Gastrocnemius medialis (tissue), 4 donors: ENCODE measurements at regions not wholly inside any gene's neighbourhood (a gene's known extent, or its start where the extent isn't known, plus 50 kb on each side); places are given as distances from the start of the nearest gene placed in this dataset.

Experiments used
- ATAC-seq, 2 donors: fragments of 150-250 bp; one replicate each; pipeline ENCODE4 v1.9.1; 2016
- DNase-seq, 2 donors: peaks; one replicate each; pipeline ENCODE4 v3.0.0-alpha.2; 2019
- H3K27ac ChIP-seq, 4 donors: fragments of 200-600 bp; sonication (generic); 1 replicate in 1 of 4; 2 replicates in 3 of 4; pipeline ENCODE4 v1.5.1; 2016 to 2018; ENCODE audit warnings: mild to moderate bottlenecking in 2 of 4, moderate library complexity in 1 of 4
- H3K27me3 ChIP-seq, 3 donors: fragments of 200-600 bp; sonication (generic) in 2 of 3; 1 replicate in 1 of 3; 2 replicates in 2 of 3; pipeline versions ENCODE4 v1.5.1 to v1.6.0; 2016 to 2019; ENCODE audit warnings: mild to moderate bottlenecking in 1 of 3, moderate library complexity in 1 of 3
- H3K36me3 ChIP-seq, 2 donors: fragments of 200-600 bp; sonication (generic) in 1 of 2; one replicate each; pipeline ENCODE4 v1.5.1; 2017 to 2018
- H3K4me1 ChIP-seq, 2 donors: fragments of 200-600 bp; sonication (generic) in 1 of 2; one replicate each; pipeline ENCODE4 v1.5.1; 2016 to 2017; ENCODE audit warnings: mild to moderate bottlenecking in 2 of 2
- H3K4me3 ChIP-seq, 4 donors: fragments of 200-600 bp; sonication (generic) in 3 of 4; 1 replicate in 1 of 4; 2 replicates in 3 of 4; pipeline ENCODE4 v1.5.1; 2016 to 2019; ENCODE audit warnings: mild to moderate bottlenecking in 2 of 4
- H3K9me3 ChIP-seq, 3 donors: fragments of 200-600 bp; sonication (generic) in 2 of 3; 1 replicate in 1 of 3; 2 replicates in 2 of 3; pipeline ENCODE4 v1.5.1; 2016 to 2019
- CTCF ChIP-seq, 5 experiments: fragments of 450-650 bp in 3 of 5; fragments of 200-600 bp in 2 of 5; sonication (generic) in 2 of 5; IDR thresholded peaks in 4 of 5; conservative IDR thresholded peaks in 1 of 5; 1 replicate in 4 of 5; 2 replicates in 1 of 5; pipeline ENCODE4 v1.5.1; 2016 to 2019; ENCODE audit warnings: antibody characterized with exemption in 5 of 5, mild to moderate bottlenecking in 3 of 5, moderate library complexity in 3 of 5
- POLR2A ChIP-seq, 2 donors: fragments of 450-650 bp; IDR thresholded peaks; one replicate each; pipeline ENCODE4 v1.6.1; 2017; ENCODE audit warnings: antibody characterized with exemption in 2 of 2, mild to moderate bottlenecking in 2 of 2, moderate library complexity in 2 of 2
- in situ Hi-C, 4 donors: fragments of 200-750 bp; cut with MboI; loops; one replicate each; pipeline versions ENCODE4 v1.15.0 to v1.8.0; 2017; ENCODE audit warnings: low sequenced_read_pairs in 4 of 4
- intact Hi-C: fragments of 100-400 bp; cut with DNase I; formaldehyde crosslinking; loops from one replicate; pipeline ENCODE4 v1.15.1; 2023; ENCODE audit warnings: low total_unique reads

DNA sequence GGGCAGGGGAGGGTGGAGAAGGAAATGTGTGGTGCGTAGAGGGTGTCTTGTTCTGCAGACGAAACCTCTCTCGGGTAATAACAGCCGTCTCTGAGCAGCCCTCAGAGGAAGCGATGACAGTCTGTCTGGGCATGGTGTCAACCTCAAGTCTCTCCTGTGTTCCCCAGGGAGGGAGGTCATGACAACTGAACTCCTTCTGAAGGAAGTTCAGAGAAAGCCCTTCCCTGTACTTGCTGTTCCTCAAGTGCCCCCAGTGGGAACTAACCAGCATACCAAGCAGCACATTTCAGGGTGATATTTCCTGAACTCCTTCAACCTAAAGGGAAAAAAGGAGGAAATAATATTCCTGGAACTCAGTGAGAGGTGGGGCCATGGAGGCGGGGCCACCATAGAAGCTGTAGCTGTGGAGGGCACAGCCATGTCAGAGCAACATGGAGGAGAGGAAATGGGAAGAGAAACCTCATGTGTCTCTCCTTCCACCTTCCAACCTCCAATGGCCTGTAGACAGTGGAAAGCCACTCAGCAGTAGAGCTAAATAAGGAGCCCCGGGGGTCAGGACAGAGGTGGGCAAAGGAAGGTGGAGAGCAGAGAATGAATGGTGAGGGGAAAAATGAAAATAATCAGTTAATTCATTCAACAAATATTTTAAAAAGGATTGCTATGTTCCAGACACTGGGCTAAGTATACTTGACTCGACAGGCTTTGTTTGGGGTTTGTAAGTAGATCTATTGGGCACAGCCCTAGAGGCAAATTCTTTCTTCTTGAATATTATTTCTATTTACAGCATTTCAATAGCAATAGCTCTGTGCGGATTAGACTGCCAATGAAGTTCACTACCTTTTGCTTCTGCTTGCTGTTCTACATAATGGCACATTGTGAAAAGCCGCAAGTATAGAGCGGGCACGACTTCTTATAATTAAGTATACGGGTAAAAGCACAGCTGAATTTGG is 61.0 kb upstream of the AOAH start:
- no peaks in the 10 kb centered on the region for H3K27me3 ChIP-seq
- H3K27ac ChIP-seq, result no peak overlapping the region
- ATAC-seq (peak in 1 of 2 donors; percentile 55), DNase-seq (peak; percentile 19 to 61)
- TF ChIP-seq POLR2A (IDR thresholded peaks at IDR 0.05) (no peak), CTCF (IDR thresholded peaks at IDR 0.05 in 4 of 5, conservative IDR thresholded peaks at IDR 0.05 in 1 of 5) (no peak)
- in situ Hi-C loops, result no loop called here
- peaks cover 0 to 4% of the 10 kb centered on the region in 2 donors for H3K4me1 ChIP-seq
- no peaks in the 10 kb centered on the region for H3K36me3 ChIP-seq
- no peaks in the 10 kb centered on the region for H3K9me3 ChIP-seq
- intact Hi-C loops, result no loop called here
- H3K4me3 ChIP-seq, result no peak overlapping the region

DNA sequence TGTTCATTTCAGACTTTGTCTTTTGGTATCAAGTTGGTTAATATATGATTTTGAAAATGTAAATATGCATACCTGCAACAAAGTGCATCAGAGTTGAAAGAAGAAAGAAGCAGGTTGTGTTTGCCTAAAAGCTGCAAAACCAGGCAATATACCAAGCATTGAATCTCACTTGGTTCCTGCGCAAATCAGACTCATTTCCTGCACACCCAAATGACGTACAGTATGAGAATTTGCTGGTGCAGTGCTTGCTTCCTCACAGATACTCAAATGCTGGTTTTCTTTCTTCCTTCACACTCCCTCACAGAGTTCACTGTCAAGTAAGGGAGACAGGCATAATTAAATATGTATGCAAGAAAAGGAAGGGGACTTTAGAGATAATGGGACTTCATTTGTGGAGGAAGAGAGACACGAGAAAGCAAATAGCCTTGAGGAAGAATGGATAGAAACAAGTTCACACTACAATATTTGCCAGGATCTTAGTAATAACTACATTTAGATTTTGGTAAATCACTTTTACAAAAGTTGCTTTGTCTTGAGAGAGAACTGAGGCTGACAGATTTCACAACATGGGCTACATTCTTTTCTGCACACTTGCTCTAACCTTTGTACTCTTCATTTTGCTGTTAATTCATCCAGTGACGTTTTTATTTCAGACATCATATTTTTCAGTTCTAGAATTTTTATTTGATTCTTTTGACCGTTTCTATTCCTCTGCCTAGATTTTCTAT is 56.9 kb upstream of the AOAH start:
- H3K27ac ChIP-seq, result no peak overlapping the region
- ATAC-seq, result no peak

DNA sequence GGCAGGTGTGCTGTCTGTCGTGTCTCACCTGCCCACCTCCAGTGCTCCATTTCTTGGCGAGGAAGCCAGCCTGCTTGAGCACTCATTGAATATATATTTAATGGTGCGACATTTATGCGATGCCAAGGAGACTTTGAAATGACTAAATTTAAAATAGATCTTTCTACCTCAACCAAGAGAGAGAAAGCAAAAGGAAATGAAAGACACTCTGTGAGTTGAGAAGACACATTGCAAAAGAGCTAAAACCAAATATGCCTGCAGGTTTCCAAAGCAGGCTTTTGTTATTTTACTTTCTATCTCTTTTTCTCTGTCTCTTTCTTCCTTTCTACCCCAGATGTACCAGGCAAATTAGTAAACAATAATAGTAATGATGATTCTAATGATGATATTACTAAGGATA is 53.6 kb upstream of the AOAH start:
- in situ Hi-C loops (no loop called here), intact Hi-C loops (no loop called here)
- Histone ChIP-seq H3K9me3 (no peaks in the 10 kb centered on the region), H3K27me3 (no peaks in the 10 kb centered on the region), H3K27ac (no peak overlapping the region), H3K36me3 (no peaks in the 10 kb centered on the region), H3K4me3 (no peak overlapping the region), H3K4me1 (no peaks in the 10 kb centered on the region)
- ATAC-seq (no peak), DNase-seq (no peak)
- TF ChIP-seq CTCF (IDR thresholded peaks at IDR 0.05 in 4 of 5, conservative IDR thresholded peaks at IDR 0.05 in 1 of 5) (no peak), POLR2A (IDR thresholded peaks at IDR 0.05) (no peak)

More for the DNA sequence above, 56.9 kb upstream of the AOAH start:
- peaks cover 0 to 4% of the 10 kb centered on the region in 2 donors for H3K4me1 ChIP-seq
- in situ Hi-C loops (no loop called here), intact Hi-C loops (no loop called here)
- H3K27me3 ChIP-seq, result no peaks in the 10 kb centered on the region
- no peak for TF ChIP-seq POLR2A (IDR thresholded peaks at IDR 0.05)
- TF ChIP-seq CTCF (IDR thresholded peaks at IDR 0.05 in 4 of 5, conservative IDR thresholded peaks at IDR 0.05 in 1 of 5), result no peak
- H3K9me3 ChIP-seq, result no peaks in the 10 kb centered on the region
- no peak for DNase-seq
- H3K36me3 ChIP-seq, result no peaks in the 10 kb centered on the region
- no peak overlapping the region for H3K4me3 ChIP-seq

DNA sequence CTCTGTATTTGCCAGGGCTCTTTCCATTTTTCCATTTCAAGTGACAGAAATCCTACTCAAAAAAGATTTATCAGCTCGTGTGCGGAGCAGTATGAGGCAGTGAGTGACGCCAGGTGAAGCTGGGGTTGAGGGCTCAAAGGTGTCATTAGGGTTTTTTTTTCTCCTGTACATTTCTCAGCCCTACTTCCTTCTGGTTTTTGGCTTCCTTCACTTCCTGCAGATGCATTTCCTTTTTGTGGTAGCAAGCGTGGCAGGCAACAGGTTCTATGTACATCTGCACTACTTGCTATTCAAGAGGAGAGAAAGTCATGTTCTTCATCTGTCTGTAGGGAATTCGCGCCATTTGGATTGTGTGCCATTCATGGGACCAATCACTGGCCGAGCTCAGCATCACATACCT is 52.8 kb upstream of the AOAH start:
- H3K27ac ChIP-seq, result no peak overlapping the region
- H3K27me3 ChIP-seq, result no peaks in the 10 kb centered on the region
- ATAC-seq, result no peak
- in situ Hi-C loops (no loop called here), intact Hi-C loops (no loop called here)
- TF ChIP-seq POLR2A (IDR thresholded peaks at IDR 0.05) (no peak), CTCF (IDR thresholded peaks at IDR 0.05 in 4 of 5, conservative IDR thresholded peaks at IDR 0.05 in 1 of 5) (no peak)
- no peak for DNase-seq
- H3K4me1 ChIP-seq, result no peaks in the 10 kb centered on the region
- H3K9me3 ChIP-seq, result no peaks in the 10 kb centered on the region
- H3K36me3 ChIP-seq, result no peaks in the 10 kb centered on the region
- no peak overlapping the region for H3K4me3 ChIP-seq
